ENCODE measurements at regions not wholly inside any gene's neighbourhood (a gene's known extent, or its start where the extent isn't known, plus 50 kb on each side); places are given as distances from the start of the nearest gene placed in this dataset.

GRCh38 chr3:182424006-182424405, 369.3 kb upstream of the ATP11B start:
- TF ChIP-seq CTCF (IDR thresholded peaks at IDR 0.05): no peak
- TF ChIP-seq POLR2A (IDR thresholded peaks at IDR 0.05): no peak

Measured in testis (tissue), 2 donors.